SH-SY5Y (cell line): ENCODE measurements at regions not wholly inside any gene's neighbourhood (a gene's known extent, or its start where the extent isn't known, plus 50 kb on each side); places are given as distances from the start of the nearest gene placed in this dataset.

ENCODE experiments used
- GATA2 ChIP-seq: IDR thresholded peaks from 2 replicates; pipeline ENCODE4 v1.6.1; 2011; ENCODE audit warnings: mild to moderate bottlenecking, low read depth, low read length
- GATA3 ChIP-seq: IDR thresholded peaks from 2 replicates; pipeline ENCODE4 v1.6.1; 2011; ENCODE audit warnings: low read depth, mild to moderate bottlenecking, low read length, moderate library complexity

GRCh38 chr3:159882790-159883779 is 105.5 kb upstream of the IL12A start:
- TF ChIP-seq GATA2 (no peak), GATA3 (no peak)

- TF ChIP-seq GATA2 (no peak), GATA3 (no peak)
Observed at GRCh38 chr3:159884661-159885402, 103.8 kb upstream of the IL12A start.

- TF ChIP-seq GATA2 (no peak), GATA3 (no peak)
Observed at GRCh38 chr3:159886050-159886449, 102.6 kb upstream of the IL12A start.

GRCh38 chr3:159887168-159887567 is 101.5 kb upstream of the IL12A start:
- no peak for TF ChIP-seq GATA2
- TF ChIP-seq GATA3, result no peak

- TF ChIP-seq GATA3 (no peak), GATA2 (no peak)
Observed at GRCh38 chr3:159887911-159888310, 100.7 kb upstream of the IL12A start.

- TF ChIP-seq GATA2 (no peak), GATA3 (no peak)
Observed at GRCh38 chr3:159892171-159892795, 96.4 kb upstream of the IL12A start.

GRCh38 chr3:159892801-159893200 is 95.8 kb upstream of the IL12A start:
- TF ChIP-seq GATA2 (no peak), GATA3 (no peak)

- no peak for TF ChIP-seq GATA3
- TF ChIP-seq GATA2, result no peak
Observed at GRCh38 chr3:159894386-159894785, 94.2 kb upstream of the IL12A start.

GRCh38 chr3:159895430-159895829 is 93.2 kb upstream of the IL12A start:
- TF ChIP-seq GATA2 (no peak), GATA3 (no peak)

- no peak for TF ChIP-seq GATA2
- no peak for TF ChIP-seq GATA3
Observed at GRCh38 chr3:159896543-159896942, 92.1 kb upstream of the IL12A start.

GRCh38 chr3:159897331-159898075 is 91.1 kb upstream of the IL12A start:
- TF ChIP-seq GATA3 (no peak), GATA2 (no peak)

GRCh38 chr3:159898147-159898546 is 90.5 kb upstream of the IL12A start:
- no peak for TF ChIP-seq GATA3
- no peak for TF ChIP-seq GATA2

GRCh38 chr3:159899166-159899565 is 89.5 kb upstream of the IL12A start:
- TF ChIP-seq GATA3, result no peak

- TF ChIP-seq GATA2, result no peak
- TF ChIP-seq GATA3, result no peak
Observed at GRCh38 chr3:159902546-159903314, 85.9 kb upstream of the IL12A start.
